SK-N-SH treated with all-trans-retinoic acid at 6 μM for 48 hours (cell line): ENCODE measurements at regions not wholly inside any gene's neighbourhood (a gene's known extent, or its start where the extent isn't known, plus 50 kb on each side); places are given as distances from the start of the nearest gene placed in this dataset.
"Not testable (repeated sequence)": the region's sequence is repeated elsewhere in the genome, so short reads cannot be mapped to it uniquely, and the experiment has no call there.

Experiments
- ATAC-seq: fragments of 200-7000 bp; cut with Tn5 transposase; 3 replicates; pipeline ENCODE4 v1.9.1; 2020; ENCODE audit warnings: mild to moderate bottlenecking, moderate library complexity
- ARNTL ChIP-seq: fragments of 450-650 bp; formaldehyde crosslinking; IDR thresholded peaks from 2 replicates; pipeline ENCODE4 v1.5.0; 2020; ENCODE audit warnings: low read depth, mild to moderate bottlenecking, moderate library complexity, borderline replicate concordance
- BACH2 ChIP-seq: fragments of 250-450 bp; sonication (Bioruptor Pico); IDR thresholded peaks from 2 replicates; pipeline ENCODE4 v1.9.0; 2021; ENCODE audit warnings: mild to moderate bottlenecking, borderline replicate concordance
- CREB5 ChIP-seq: fragments of 250-450 bp; sonication (Bioruptor Pico); IDR thresholded peaks from 2 replicates; pipeline ENCODE4 v1.5.1; 2020; ENCODE audit warnings: low read depth, mild to moderate bottlenecking, moderate library complexity
- CSRNP3 ChIP-seq: fragments of 250-450 bp; sonication (Bioruptor Pico); IDR thresholded peaks from 2 replicates; pipeline ENCODE4 v1.5.1; 2021; ENCODE audit warnings: mild to moderate bottlenecking, moderate library complexity
- ESRRG ChIP-seq: fragments of 250-450 bp; sonication (Bioruptor Pico); IDR thresholded peaks from 2 replicates; pipeline ENCODE4 v1.6.1; 2021; ENCODE audit warnings: mild to moderate bottlenecking
- GLIS3 ChIP-seq: fragments of 250-450 bp; sonication (Bioruptor Pico); IDR thresholded peaks from 2 replicates; pipeline ENCODE4 v1.5.0; 2020; ENCODE audit warnings: mild to moderate bottlenecking, moderate library complexity
- ISL1 ChIP-seq: fragments of 250-450 bp; sonication (Bioruptor Pico); IDR thresholded peaks from 2 replicates; pipeline ENCODE4 v2.1.2; 2022; ENCODE audit warnings: mild to moderate bottlenecking, moderate library complexity
- OSR1 ChIP-seq: fragments of 250-450 bp; sonication (Bioruptor Pico); IDR thresholded peaks from 2 replicates; pipeline ENCODE4 v1.8.0; 2022; ENCODE audit warnings: moderate library complexity, mild to moderate bottlenecking, inconsistent platforms
- PATZ1 ChIP-seq: fragments of 250-450 bp; sonication (Bioruptor Pico); IDR thresholded peaks from 2 replicates; pipeline ENCODE4 v1.8.0; 2020; ENCODE audit warnings: mild to moderate bottlenecking, moderate library complexity, borderline replicate concordance
- POU6F1 ChIP-seq: fragments of 250-450 bp; sonication (Bioruptor Pico); IDR thresholded peaks from 2 replicates; pipeline ENCODE4 v1.8.0; 2021; ENCODE audit warnings: low read depth, mild to moderate bottlenecking, moderate library complexity, borderline replicate concordance
- PPARA ChIP-seq: fragments of 250-450 bp; sonication (Bioruptor Pico); IDR thresholded peaks from 2 replicates; pipeline ENCODE4 v1.5.0; 2020; ENCODE audit warnings: mild to moderate bottlenecking, borderline replicate concordance
- RARB ChIP-seq: fragments of 250-450 bp; sonication (Bioruptor Pico); IDR thresholded peaks from 2 replicates; pipeline ENCODE4 v1.8.0; 2021; ENCODE audit warnings: mild to moderate bottlenecking, moderate library complexity
- SNAI2 ChIP-seq: fragments of 250-450 bp; sonication (Bioruptor Pico); IDR thresholded peaks from 2 replicates; pipeline ENCODE4 v1.5.0; 2020; ENCODE audit warnings: mild to moderate bottlenecking, moderate library complexity
- TCF4 ChIP-seq: fragments of 250-450 bp; sonication (Bioruptor Pico); IDR thresholded peaks from 2 replicates; pipeline ENCODE4 v1.8.0; 2021; ENCODE audit warnings: mild to moderate bottlenecking, moderate library complexity, borderline replicate concordance
- ZC3H10 ChIP-seq: fragments of 250-450 bp; sonication (Bioruptor Pico); IDR thresholded peaks from 2 replicates; pipeline ENCODE4 v1.5.1; 2021; ENCODE audit warnings: mild to moderate bottlenecking, moderate library complexity
- ZFP3 ChIP-seq: fragments of 250-450 bp; sonication (Bioruptor Pico); IDR thresholded peaks from 2 replicates; pipeline ENCODE4 v1.5.0; 2020; ENCODE audit warnings: mild to moderate bottlenecking, moderate library complexity
- ZFP30 ChIP-seq: fragments of 450-650 bp; formaldehyde crosslinking; IDR thresholded peaks from 2 replicates; pipeline ENCODE4 v1.5.0; 2022; ENCODE audit warnings: mild to moderate bottlenecking, moderate library complexity
- ZNF565 ChIP-seq: fragments of 450-650 bp; formaldehyde crosslinking; conservative IDR thresholded peaks from 2 replicates; pipeline ENCODE4 v1.5.0; 2020; ENCODE audit warnings: low read depth, mild to moderate bottlenecking, moderate library complexity
- ZNF70 ChIP-seq: fragments of 450-650 bp; formaldehyde crosslinking; IDR thresholded peaks from 2 replicates; pipeline ENCODE4 v1.5.0; 2020; ENCODE audit warnings: mild to moderate bottlenecking, moderate library complexity
- ZNF8 ChIP-seq: fragments of 450-650 bp; formaldehyde crosslinking; IDR thresholded peaks from 2 replicates; pipeline ENCODE4 v1.5.0; 2020; ENCODE audit warnings: mild to moderate bottlenecking, moderate library complexity

- no peak for TF ChIP-seq ARNTL
- no peak for TF ChIP-seq TCF4
- TF ChIP-seq GLIS3 (CRISPR knock-in tag), result no peak
- no peak for TF ChIP-seq PPARA (CRISPR knock-in tag)
- TF ChIP-seq RARB (CRISPR knock-in tag), result no peak
- no peak for TF ChIP-seq POU6F1
- TF ChIP-seq ISL1, result no peak
- TF ChIP-seq ZNF8 (CRISPR knock-in tag), result no peak
- TF ChIP-seq ESRRG (CRISPR knock-in tag), result no peak
- no peak for TF ChIP-seq SNAI2 (CRISPR knock-in tag)
- no peak for TF ChIP-seq BACH2 (CRISPR knock-in tag)
- no peak for TF ChIP-seq ZFP3 (CRISPR knock-in tag)
- TF ChIP-seq OSR1, result no peak
- no peak for TF ChIP-seq ZNF70 (CRISPR knock-in tag)
- TF ChIP-seq ZFP30 (CRISPR knock-in tag), result no peak
- no peak for ATAC-seq
Measured at GRCh38 chr16:26830428-26831127, 236.1 kb upstream of the C16orf82 start.

- ATAC-seq, result not testable (repeated sequence)
Measured at GRCh38 chr16:26836114-26836513, 230.6 kb upstream of the C16orf82 start.

- ATAC-seq, result no peak
- TF ChIP-seq ARNTL (no peak), ZFP3 (CRISPR knock-in tag) (no peak), ZC3H10 (CRISPR knock-in tag) (no peak)
Measured at GRCh38 chr16:26838931-26839330, 227.8 kb upstream of the C16orf82 start.

GRCh38 chr16:26840691-26841090, 226.0 kb upstream of the C16orf82 start:
- ATAC-seq, result no peak
- TF ChIP-seq ZNF565 (CRISPR knock-in tag) (no peak), ZC3H10 (CRISPR knock-in tag) (no peak)

GRCh38 chr16:26856271-26856670, 210.5 kb upstream of the C16orf82 start:
- no peak for ATAC-seq
- TF ChIP-seq ZNF8 (CRISPR knock-in tag) (no peak), OSR1 (no peak), ZC3H10 (CRISPR knock-in tag) (no peak), ZNF565 (CRISPR knock-in tag) (no peak), ZFP3 (CRISPR knock-in tag) (no peak), ZNF70 (CRISPR knock-in tag) (no peak), CSRNP3 (CRISPR knock-in tag) (no peak), PATZ1 (CRISPR knock-in tag) (no peak), ESRRG (CRISPR knock-in tag) (no peak), ARNTL (no peak), ISL1 (no peak), SNAI2 (CRISPR knock-in tag) (no peak), ZFP30 (CRISPR knock-in tag) (no peak)

- TF ChIP-seq CSRNP3 (CRISPR knock-in tag) (no peak), BACH2 (CRISPR knock-in tag) (no peak), TCF4 (no peak), GLIS3 (CRISPR knock-in tag) (no peak), POU6F1 (no peak), OSR1 (no peak), ZNF565 (CRISPR knock-in tag) (no peak), SNAI2 (CRISPR knock-in tag) (no peak), CREB5 (CRISPR knock-in tag) (no peak)
- ATAC-seq, result no peak
Measured at GRCh38 chr16:26856791-26857190, 209.9 kb upstream of the C16orf82 start.
